T-helper 1 cell treated with Interleukin-12 subunit alpha and Interleukin-12 subunit beta and Interleukin-4 antibody, amounts not matched to agents 30 ng/mL and 1 ng/mL, for 36 hours (primary cell): ENCODE measurements at regions not wholly inside any gene's neighbourhood (a gene's known extent, or its start where the extent isn't known, plus 50 kb on each side); places are given as distances from the start of the nearest gene placed in this dataset.

ENCODE experiments used
- intact Hi-C: fragments of 100-400 bp; cut with micrococcal nuclease; formaldehyde crosslinking; loops from one replicate; pipeline ENCODE4 v1.15.1; 2024

DNA sequence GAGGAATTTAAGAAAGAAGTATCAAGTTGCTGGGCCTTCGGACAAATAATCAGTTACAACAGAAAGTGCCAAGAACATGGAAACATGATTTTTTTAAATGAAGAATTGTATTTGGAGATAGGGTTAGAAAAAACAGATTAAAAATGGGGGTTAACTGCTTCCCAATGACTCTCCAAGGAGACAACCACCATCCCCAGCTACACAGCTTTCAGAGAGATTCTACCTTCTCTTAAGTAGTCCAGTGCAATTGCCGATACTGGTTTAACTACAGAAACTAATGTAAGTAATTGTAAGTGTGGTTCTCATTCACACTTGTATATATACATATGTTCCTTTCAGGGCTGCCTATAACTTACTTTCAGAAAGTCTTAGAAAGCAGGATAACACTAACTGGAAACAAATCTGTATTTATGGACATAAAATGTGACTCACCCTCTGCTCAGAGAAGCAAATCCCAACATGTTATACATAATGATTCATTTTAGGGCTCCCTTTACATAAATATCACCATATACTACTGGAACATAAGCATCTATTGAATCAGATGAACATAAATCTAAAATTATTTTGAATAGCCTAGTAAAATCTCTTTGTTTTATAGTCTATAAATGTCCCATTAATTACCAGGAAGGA, 248.9 kb upstream of the UGT8 start:
- intact Hi-C loops, result no loop called here

DNA sequence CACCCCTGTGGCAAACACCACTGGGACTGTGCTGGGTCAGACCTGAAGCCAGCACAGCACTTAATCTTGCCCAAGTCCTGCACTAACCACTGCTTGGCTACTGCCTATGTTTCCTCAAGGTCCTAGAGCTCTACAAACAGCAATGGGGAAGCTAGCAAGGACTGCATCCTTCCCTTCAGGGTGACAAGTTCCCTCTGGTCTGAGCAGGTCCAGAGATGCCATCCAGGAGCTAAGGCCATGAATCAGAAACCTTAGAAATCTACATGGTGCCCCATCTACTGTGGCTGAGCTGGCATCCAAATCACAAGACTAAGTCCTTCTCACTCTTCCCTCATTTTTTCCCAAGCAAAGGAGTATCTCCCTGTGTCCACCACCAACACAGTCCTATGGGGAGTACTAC, 239.7 kb upstream of the UGT8 start:
- intact Hi-C loops, result no loop called here

DNA sequence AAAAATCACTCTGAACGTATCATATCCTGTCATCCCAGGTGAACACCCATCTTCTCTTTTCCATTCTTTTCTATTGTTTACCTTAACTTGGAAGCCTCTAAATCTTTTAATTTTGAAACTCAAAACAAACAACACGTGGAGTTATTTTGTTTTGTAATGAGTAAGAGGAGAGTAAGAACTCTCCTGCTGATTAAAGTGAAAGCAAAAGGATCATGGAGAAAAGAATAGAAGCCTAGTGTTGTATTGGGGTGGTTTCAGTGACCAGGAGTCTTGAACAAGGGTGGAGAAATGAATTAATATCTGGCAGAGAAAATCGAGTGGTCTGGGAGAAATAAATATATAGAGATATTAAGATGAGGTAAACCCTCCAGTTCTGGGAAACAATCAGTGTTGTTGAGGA, 237.4 kb upstream of the UGT8 start:
- intact Hi-C loops, result loop anchor here (5.0 kb wide), 1 partner anchor 836 kb away; no protein-coding TSS in a partner anchor

GRCh38 chr4:114364857-114365256, 233.8 kb upstream of the UGT8 start:
- intact Hi-C loops, result loop anchor here (5.0 kb wide), 1 partner anchor 832 kb away; no protein-coding TSS in a partner anchor

- intact Hi-C loops, result no loop called here
Observed at GRCh38 chr4:114365591-114365990, 233.0 kb upstream of the UGT8 start.

DNA sequence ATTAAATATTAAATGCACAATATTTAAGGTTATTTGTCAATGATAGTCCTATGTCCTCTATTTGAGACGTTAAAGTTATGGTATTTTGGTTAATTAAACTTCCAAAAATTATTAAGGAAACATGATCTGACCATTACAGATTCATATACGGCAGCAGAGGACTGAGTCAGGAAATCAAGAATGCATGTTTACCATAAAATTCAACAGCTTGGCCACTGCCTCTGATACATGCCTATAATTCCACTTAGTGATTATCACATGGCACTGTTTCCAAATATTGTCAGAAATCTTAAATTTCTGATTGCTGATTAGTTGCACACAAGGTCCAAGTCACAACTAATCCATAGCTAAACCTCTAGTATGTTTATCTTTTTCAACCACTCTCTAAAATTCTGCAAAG, 232.2 kb upstream of the UGT8 start:
- intact Hi-C loops, result no loop called here

DNA sequence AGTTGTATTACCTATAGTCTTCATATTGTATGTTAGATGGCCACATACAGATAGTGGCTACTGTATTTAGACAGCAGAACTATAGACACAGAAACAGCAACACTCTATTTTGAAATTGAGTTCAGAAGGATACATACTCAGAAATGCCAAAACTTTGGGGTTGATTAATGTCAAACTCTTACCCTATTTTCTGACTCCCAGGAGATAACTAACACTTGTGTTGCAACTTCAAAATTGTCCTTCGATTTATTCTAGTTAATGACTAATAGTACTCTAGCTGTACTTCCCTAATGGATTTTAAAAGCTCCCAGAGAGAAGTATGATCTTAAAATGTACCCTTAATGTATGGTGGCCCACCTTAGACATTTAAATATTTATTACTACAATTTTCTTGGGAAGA, 229.9 kb upstream of the UGT8 start:
- intact Hi-C loops, result no loop called here

GRCh38 chr4:114373508-114373907, 225.1 kb upstream of the UGT8 start:
- intact Hi-C loops, result no loop called here

DNA sequence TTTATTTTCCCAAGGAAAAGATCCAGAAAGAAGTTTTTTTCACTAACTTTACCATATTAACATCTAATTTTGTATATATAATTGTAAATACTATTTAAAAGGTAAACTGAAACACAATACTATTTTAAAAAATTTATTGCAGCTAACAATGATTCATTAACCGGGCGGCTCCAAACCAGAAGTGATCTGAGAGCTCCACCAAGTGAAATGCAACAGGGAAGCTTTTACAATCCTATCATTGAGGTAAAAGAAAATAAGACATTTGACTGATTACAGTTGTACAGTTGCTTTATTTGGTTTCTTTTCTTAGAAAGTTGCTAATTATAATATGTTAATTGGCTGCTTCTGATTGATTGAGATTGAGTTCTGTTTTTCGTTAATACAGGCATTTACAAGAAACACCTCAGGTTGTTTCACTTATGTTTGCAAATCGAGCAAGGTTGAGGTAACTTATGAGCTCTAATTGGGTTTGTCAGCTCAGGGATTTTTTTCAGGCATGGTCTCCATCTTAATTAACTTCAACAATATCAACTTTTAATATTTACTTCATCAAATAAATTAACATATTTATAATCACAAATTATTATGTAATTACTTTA, 220.2 kb upstream of the UGT8 start:
- intact Hi-C loops, result no loop called here

- intact Hi-C loops, result no loop called here
Observed at GRCh38 chr4:114383067-114383466, 215.5 kb upstream of the UGT8 start.

- intact Hi-C loops, result loop anchor here (1.0 kb wide), 2 partner anchors 989 to 1105 kb away; no protein-coding TSS in a partner anchor
Observed at GRCh38 chr4:114383721-114384120, 214.9 kb upstream of the UGT8 start.

GRCh38 chr4:114384629-114385028, 214.0 kb upstream of the UGT8 start:
- intact Hi-C loops, result loop anchor here (1.0 kb wide), 2 partner anchors 990 to 1106 kb away; no protein-coding TSS in a partner anchor

DNA sequence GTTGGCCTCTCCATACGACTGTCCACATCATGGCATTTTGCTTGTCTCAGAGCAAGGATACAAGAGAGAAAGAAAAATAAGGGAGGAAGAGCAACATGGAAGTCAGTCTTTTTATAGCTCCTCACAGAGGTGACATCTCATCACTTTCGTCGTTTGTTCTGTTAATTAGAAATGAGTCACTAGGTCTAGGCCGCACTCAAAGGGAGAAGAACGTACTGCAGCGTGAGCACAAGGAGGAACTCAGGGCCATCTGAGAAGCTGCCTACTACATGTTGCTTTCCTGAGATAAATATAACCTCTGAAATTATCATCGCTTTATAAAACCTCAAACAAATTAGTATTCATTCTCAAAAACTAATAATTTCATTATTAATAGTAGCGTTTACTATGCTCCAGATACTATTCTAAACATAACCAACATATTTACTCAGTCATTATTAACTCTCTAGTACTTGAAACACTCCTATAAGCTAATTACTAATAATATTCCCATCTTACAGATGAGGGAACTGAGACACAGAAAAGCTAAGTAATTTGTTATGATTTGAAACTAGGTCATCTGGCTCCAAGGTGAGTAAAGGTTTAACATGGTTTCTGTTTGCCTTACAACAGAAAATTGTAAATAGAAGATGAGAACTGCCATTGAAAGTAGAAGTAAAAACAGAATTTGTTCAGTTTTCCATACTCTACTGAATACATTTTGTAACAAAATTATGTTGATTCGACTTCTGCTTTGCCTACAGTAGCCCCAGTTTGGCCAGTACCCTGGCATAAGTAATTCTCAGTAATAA, 213.2 kb upstream of the UGT8 start:
- intact Hi-C loops, result no loop called here

GRCh38 chr4:114386637-114387233, 211.9 kb upstream of the UGT8 start:
- intact Hi-C loops, result loop anchor here (1.0 to 2.0 kb wide), 3 partner anchors 273 to 422 kb away; no protein-coding TSS in a partner anchor

DNA sequence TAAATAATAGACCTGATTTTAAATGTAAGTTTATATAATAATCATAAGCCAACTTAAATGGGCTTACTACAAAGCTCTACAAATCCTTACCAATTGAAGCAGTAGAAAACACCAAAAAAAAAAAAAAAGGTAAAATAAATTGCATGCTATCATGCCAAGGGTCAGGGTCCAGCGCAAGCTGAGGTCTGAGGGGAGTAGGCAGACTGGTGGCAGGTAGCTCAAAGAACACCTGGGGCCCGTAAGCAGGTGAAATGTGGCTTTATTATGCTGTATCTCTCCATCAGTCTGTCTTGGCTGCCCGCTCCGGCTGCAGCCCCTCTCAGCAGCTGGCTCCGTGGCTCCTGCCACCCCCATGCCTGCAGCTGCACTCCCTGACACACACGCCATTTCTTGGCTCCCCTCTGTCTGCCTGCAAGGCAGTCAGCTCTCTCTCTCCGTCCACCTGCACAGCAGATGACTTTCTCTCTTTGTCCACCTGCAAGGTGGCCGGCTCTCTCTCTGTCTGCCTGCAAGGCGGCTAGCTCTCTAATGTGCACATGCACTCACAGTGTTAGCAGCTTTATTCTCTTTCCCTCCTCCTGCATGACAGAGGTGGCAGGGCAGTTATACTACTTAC, 209.4 kb upstream of the UGT8 start:
- intact Hi-C loops, result no loop called here

- intact Hi-C loops, result no loop called here
Observed at GRCh38 chr4:114393295-114394038, 205.1 kb upstream of the UGT8 start.

DNA sequence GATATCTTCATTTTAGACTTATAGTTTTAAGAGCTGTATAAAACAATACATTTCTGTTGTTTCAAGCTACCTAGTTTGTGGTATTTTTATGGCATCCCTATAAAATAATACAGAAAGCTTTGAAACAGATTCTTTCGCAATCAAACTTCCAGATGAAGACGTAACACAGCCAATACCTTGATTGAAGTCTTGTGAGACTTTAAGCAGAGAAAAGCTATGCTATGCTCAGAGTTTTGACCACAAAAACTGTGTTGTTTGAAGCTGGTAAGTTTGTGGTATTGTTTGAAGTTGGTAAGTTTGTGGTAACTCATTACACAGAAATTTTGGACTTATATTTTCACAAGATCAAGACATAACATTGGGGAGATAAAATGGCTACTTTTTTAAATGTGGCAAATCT, 201.8 kb upstream of the UGT8 start:
- intact Hi-C loops, result no loop called here

DNA sequence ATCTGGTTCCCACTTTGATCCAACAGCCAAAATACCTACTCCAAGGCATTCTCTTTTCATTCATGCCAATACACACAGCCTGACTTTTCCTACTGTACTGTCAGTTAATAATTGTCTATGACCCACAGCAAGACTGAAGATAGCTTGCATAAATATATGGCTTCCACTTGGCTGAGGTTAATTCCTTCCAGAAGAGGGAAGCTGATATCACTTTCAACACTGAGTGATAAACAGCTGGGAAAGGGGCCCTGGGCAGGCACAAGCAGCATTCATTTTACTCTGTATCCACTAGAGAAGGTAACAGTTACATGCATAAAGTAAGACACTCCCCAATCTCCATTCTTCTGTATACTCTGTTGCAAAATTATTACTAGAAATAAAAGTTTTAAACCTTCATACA, 200.2 kb upstream of the UGT8 start:
- intact Hi-C loops, result no loop called here

GRCh38 chr4:114399105-114399504, 199.5 kb upstream of the UGT8 start:
- intact Hi-C loops, result no loop called here

GRCh38 chr4:114400531-114400930, 198.1 kb upstream of the UGT8 start:
- intact Hi-C loops, result no loop called here

GRCh38 chr4:114401483-114401882, 197.1 kb upstream of the UGT8 start:
- intact Hi-C loops, result no loop called here
